HUES6 (cell line): ENCODE measurements at regions not wholly inside any gene's neighbourhood (a gene's known extent, or its start where the extent isn't known, plus 50 kb on each side); places are given as distances from the start of the nearest gene placed in this dataset.
"Not testable (repeated sequence)": the region's sequence is repeated elsewhere in the genome, so short reads cannot be mapped to it uniquely, and the experiment has no call there.

Source experiments
- H3K27ac ChIP-seq: 2 replicates; pipeline ENCODE4 v1.7.0; 2013; ENCODE audit warnings: low read depth, mild to moderate bottlenecking, low read length, inconsistent platforms
- H3K27me3 ChIP-seq: 2 replicates; pipeline ENCODE4 v1.6.1; 2013; ENCODE audit warnings: low read length; ENCODE audit not compliant: control insufficient read depth, insufficient read depth
- H3K36me3 ChIP-seq: 2 replicates; pipeline ENCODE4 v1.6.1; 2013; ENCODE audit warnings: low read length; ENCODE audit not compliant: control insufficient read depth, insufficient read depth
- H3K4me1 ChIP-seq: 2 replicates; pipeline ENCODE4 v1.6.1; 2013; ENCODE audit warnings: low read length; ENCODE audit not compliant: control insufficient read depth, insufficient read depth
- H3K4me3 ChIP-seq: 2 replicates; pipeline ENCODE4 v1.5.1; 2013; ENCODE audit warnings: low read depth, low read length
- H3K9ac ChIP-seq: one replicate; pipeline ENCODE4 v1.6.1; 2013; ENCODE audit warnings: mild to moderate bottlenecking, low read length
- H3K9me3 ChIP-seq: 2 replicates; pipeline ENCODE4 v1.6.1; 2013; ENCODE audit warnings: low read depth, low read length; ENCODE audit not compliant: control insufficient read depth, insufficient read depth

DNA sequence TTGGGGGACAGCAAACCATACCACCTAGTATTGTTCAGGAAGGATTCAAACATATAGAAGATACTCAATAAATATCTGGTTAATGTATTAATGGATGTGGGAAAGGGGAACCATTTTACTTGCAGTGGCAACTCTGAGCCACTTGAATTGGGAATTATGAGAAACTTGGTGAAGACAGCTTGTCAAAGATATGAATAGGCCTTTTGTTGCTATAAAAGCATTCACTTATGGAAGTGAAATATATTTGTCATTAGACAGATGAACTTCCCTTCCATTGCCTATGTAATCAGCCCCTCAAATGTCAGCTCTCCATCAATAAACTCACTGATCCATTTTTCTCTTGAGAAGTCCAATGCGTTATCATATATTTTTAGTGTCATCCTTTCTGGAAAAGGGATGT lies 56.1 kb downstream of the GPR85 start:
- Histone ChIP-seq H3K36me3 (no peaks in the 10 kb centered on the region), H3K4me3 (no peak overlapping the region)

DNA sequence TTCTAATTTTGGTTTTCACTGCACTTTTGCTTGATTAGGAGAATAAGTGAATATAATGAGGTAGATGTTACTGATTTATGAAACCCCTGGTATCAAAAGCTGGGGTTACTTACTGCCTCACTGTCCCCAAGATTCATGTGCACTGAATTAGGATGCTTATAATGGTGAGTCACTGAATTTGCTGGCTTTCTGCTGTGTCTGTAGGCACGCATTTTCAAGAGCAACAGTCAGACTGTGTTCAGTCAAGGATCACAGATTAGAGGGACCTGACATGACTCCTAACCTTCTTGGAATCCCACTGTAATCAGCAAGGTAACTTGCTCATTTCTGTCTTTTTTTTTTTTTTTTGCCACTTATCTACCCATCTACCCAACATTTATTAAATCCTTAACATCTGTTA lies 59.7 kb downstream of the GPR85 start:
- H3K4me1 ChIP-seq = no peaks in the 10 kb centered on the region
- H3K4me3 ChIP-seq = no peak overlapping the region
- no peak overlapping the region for H3K27ac ChIP-seq
- H3K9ac ChIP-seq = no peak overlapping the region
- no peaks in the 10 kb centered on the region for H3K36me3 ChIP-seq
- no peaks in the 10 kb centered on the region for H3K27me3 ChIP-seq
- H3K9me3 ChIP-seq = no peaks in the 10 kb centered on the region

More for the DNA sequence above, 56.1 kb downstream of the GPR85 start:
- Histone ChIP-seq H3K27me3 (no peaks in the 10 kb centered on the region), H3K4me1 (peaks cover 5% of the 10 kb centered on the region; the same call in 1 of the 2 replicates), H3K9ac (no peak overlapping the region), H3K27ac (no peak overlapping the region), H3K9me3 (no peaks in the 10 kb centered on the region)

- not testable (repeated sequence) for H3K27me3 ChIP-seq, H3K4me1 ChIP-seq, H3K4me3 ChIP-seq, H3K27ac ChIP-seq, H3K36me3 ChIP-seq, H3K9ac ChIP-seq, H3K9me3 ChIP-seq
Measured at GRCh38 chr7:113017144-113017857, 69.3 kb downstream of the GPR85 start.

GRCh38 chr7:113015034-113015645 lies 71.5 kb downstream of the GPR85 start:
- no peaks in the 10 kb centered on the region for H3K27me3 ChIP-seq
- no peaks in the 10 kb centered on the region for H3K4me1 ChIP-seq
- no peaks in the 10 kb centered on the region for H3K9me3 ChIP-seq
- H3K27ac ChIP-seq = no peak overlapping the region
- H3K9ac ChIP-seq = no peak overlapping the region
- no peaks in the 10 kb centered on the region for H3K36me3 ChIP-seq
- H3K4me3 ChIP-seq = no peak overlapping the region

- H3K9me3 ChIP-seq = no peaks in the 10 kb centered on the region
- no peak overlapping the region for H3K4me3 ChIP-seq
- H3K4me1 ChIP-seq = no peaks in the 10 kb centered on the region
- H3K27me3 ChIP-seq = no peaks in the 10 kb centered on the region
- no peak overlapping the region for H3K9ac ChIP-seq
- no peak overlapping the region for H3K27ac ChIP-seq
- no peaks in the 10 kb centered on the region for H3K36me3 ChIP-seq
Measured at GRCh38 chr7:113013761-113014449, 72.7 kb downstream of the GPR85 start.

DNA sequence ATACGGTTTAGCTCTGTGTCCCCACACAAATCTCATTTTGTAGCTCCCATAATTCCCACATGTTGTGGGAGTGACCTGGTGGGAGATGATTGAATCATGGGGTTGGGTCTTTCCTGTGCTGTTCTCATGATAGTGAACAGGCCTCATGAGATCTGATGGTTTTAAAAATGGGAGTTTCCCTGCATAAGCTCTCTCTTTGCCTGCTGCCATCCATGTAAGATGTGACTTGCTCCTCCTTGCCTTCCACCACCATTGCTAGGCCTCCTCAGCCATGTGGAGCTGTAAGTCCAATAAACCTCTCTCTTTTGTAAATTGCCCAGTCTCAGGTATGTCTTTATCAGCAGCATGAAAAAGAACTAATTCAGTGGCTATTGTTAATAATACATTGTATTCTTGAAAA lies 73.8 kb downstream of the GPR85 start:
- not testable (repeated sequence) for H3K9ac ChIP-seq, H3K9me3 ChIP-seq, H3K27ac ChIP-seq, H3K4me3 ChIP-seq, H3K4me1 ChIP-seq, H3K36me3 ChIP-seq, H3K27me3 ChIP-seq

DNA sequence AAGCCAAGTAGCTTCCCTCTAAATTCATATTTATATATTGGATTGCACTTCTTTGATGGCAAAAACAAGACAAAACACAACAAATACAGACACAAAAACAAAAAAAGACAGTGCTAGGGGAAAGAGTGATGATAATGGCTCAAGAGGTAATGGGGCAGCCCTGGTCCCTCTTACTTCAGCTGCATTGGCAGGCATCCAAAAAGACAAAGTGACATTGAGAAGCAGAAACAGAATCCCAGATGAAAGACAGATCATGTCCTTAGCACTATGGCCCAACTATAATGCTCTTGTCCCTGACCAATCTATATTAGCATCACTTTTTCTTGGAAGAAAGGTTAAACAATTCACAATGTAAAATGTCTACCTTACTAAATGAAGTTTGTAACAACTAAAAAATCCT lies 76.2 kb downstream of the GPR85 start:
- Histone ChIP-seq H3K36me3 (no peaks in the 10 kb centered on the region), H3K4me1 (no peaks in the 10 kb centered on the region), H3K9ac (no peak overlapping the region), H3K27me3 (no peaks in the 10 kb centered on the region), H3K4me3 (no peak overlapping the region), H3K27ac (no peak overlapping the region), H3K9me3 (no peaks in the 10 kb centered on the region)

DNA sequence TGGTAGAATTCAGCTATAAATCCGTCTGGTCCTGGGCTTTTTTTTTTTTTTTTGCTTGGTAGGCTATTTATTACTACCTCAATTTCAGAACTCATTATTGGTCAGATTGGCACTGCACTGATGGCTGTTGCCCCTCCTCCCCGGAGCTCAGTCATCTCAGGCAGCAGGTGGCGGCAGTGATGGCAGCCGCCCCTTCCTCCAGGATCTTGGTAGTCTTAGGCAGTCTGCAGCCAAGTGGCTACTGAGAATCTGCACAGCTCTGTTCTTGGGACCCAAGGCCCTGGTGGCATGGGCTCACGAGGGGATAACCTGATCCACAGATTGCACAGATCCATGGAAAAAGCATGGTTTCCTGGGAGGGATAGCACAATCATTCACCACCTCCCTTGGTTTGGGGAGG lies 77.9 kb downstream of the GPR85 start:
- Histone ChIP-seq H3K4me3 (no peak overlapping the region), H3K9ac (no peak overlapping the region), H3K4me1 (no peaks in the 10 kb centered on the region)

GRCh38 chr7:113004726-113005454 lies 81.7 kb downstream of the GPR85 start:
- Histone ChIP-seq H3K27me3 (no peaks in the 10 kb centered on the region), H3K36me3 (no peaks in the 10 kb centered on the region), H3K9me3 (no peaks in the 10 kb centered on the region), H3K9ac (no peak overlapping the region), H3K27ac (no peak overlapping the region), H3K4me3 (no peak overlapping the region), H3K4me1 (no peaks in the 10 kb centered on the region)

More for the DNA sequence above, 77.9 kb downstream of the GPR85 start:
- H3K27ac ChIP-seq = no peak overlapping the region
- no peaks in the 10 kb centered on the region for H3K36me3 ChIP-seq
- no peaks in the 10 kb centered on the region for H3K9me3 ChIP-seq
- H3K27me3 ChIP-seq = no peaks in the 10 kb centered on the region

- Histone ChIP-seq H3K36me3 (no peaks in the 10 kb centered on the region), H3K4me1 (no peaks in the 10 kb centered on the region), H3K9me3 (no peaks in the 10 kb centered on the region), H3K27ac (no peak overlapping the region), H3K9ac (no peak overlapping the region), H3K4me3 (no peak overlapping the region), H3K27me3 (no peaks in the 10 kb centered on the region)
Measured at GRCh38 chr7:113000316-113001020, 86.2 kb downstream of the GPR85 start.
